ENCODE measurements at regions not wholly inside any gene's neighbourhood (a gene's known extent, or its start where the extent isn't known, plus 50 kb on each side); places are given as distances from the start of the nearest gene placed in this dataset.

- no peaks in the 10 kb centered on the region for H3K36me3 Mint-ChIP-seq
- no peak overlapping the region for H3K4me3 Mint-ChIP-seq
- no peak for DNase-seq (ENCODE audit: low spot score in 2 of 2, unreplicated experiment in 2 of 2)
- no peaks in the 10 kb centered on the region for H3K9me3 Mint-ChIP-seq
- TF ChIP-seq CTCF (IDR thresholded peaks at IDR 0.05; ENCODE audit: unreplicated experiment) = no peak
- no peaks in the 10 kb centered on the region for H3K4me1 Mint-ChIP-seq
- H3K27me3 Mint-ChIP-seq (ENCODE audit: low read depth) = peaks cover 7% of the 10 kb centered on the region
- H3K27ac Mint-ChIP-seq = no peak overlapping the region
These were observed 1084.2 kb upstream of the NCAM2 start for GRCh38 chr21:19914028-19914427.

GRCh38 chr21:19921211-19921610 is 1077.0 kb upstream of the NCAM2 start:
- Mint-ChIP-seq H3K36me3 (no peaks in the 10 kb centered on the region), H3K27me3 (ENCODE audit: low read depth) (peaks cover 5% of the 10 kb centered on the region), H3K4me3 (no peak overlapping the region), H3K4me1 (no peaks in the 10 kb centered on the region), H3K27ac (no peak overlapping the region), H3K9me3 (no peaks in the 10 kb centered on the region)
- TF ChIP-seq CTCF (IDR thresholded peaks at IDR 0.05; ENCODE audit: unreplicated experiment) = no peak
- no peak for DNase-seq (ENCODE audit: low spot score in 2 of 2, unreplicated experiment in 2 of 2)

GRCh38 chr21:19922122-19922521 is 1076.1 kb upstream of the NCAM2 start:
- Mint-ChIP-seq H3K27me3 (ENCODE audit: low read depth) (peaks cover 2% of the 10 kb centered on the region), H3K4me3 (no peak overlapping the region), H3K9me3 (no peaks in the 10 kb centered on the region), H3K36me3 (no peaks in the 10 kb centered on the region), H3K4me1 (no peaks in the 10 kb centered on the region), H3K27ac (no peak overlapping the region)
- DNase-seq (ENCODE audit: low spot score in 2 of 2, unreplicated experiment in 2 of 2) = no peak
- no peak for TF ChIP-seq CTCF (IDR thresholded peaks at IDR 0.05; ENCODE audit: unreplicated experiment)

GRCh38 chr21:19935467-19935866 is 1062.7 kb upstream of the NCAM2 start:
- Mint-ChIP-seq H3K9me3 (no peaks in the 10 kb centered on the region), H3K36me3 (no peaks in the 10 kb centered on the region), H3K4me1 (no peaks in the 10 kb centered on the region), H3K4me3 (no peak overlapping the region), H3K27ac (no peak overlapping the region), H3K27me3 (ENCODE audit: low read depth) (peaks cover 3% of the 10 kb centered on the region)
- TF ChIP-seq CTCF (IDR thresholded peaks at IDR 0.05; ENCODE audit: unreplicated experiment) = no peak
- DNase-seq (ENCODE audit: low spot score in 2 of 2, unreplicated experiment in 2 of 2) = no peak

- DNase-seq (ENCODE audit: low spot score in 2 of 2, unreplicated experiment in 2 of 2) = no peak
- Mint-ChIP-seq H3K4me1 (no peaks in the 10 kb centered on the region), H3K27ac (no peak overlapping the region), H3K9me3 (no peaks in the 10 kb centered on the region), H3K27me3 (ENCODE audit: low read depth) (no peaks in the 10 kb centered on the region), H3K4me3 (no peak overlapping the region), H3K36me3 (no peaks in the 10 kb centered on the region)
- no peak for TF ChIP-seq CTCF (IDR thresholded peaks at IDR 0.05; ENCODE audit: unreplicated experiment)
These were observed 1060.6 kb upstream of the NCAM2 start for GRCh38 chr21:19937619-19938018.

GRCh38 chr21:19941626-19942025 is 1056.6 kb upstream of the NCAM2 start:
- H3K4me1 Mint-ChIP-seq = no peaks in the 10 kb centered on the region
- TF ChIP-seq CTCF (IDR thresholded peaks at IDR 0.05; ENCODE audit: unreplicated experiment) = no peak
- H3K9me3 Mint-ChIP-seq = no peaks in the 10 kb centered on the region
- DNase-seq (ENCODE audit: low spot score in 2 of 2, unreplicated experiment in 2 of 2) = no peak
- no peaks in the 10 kb centered on the region for H3K36me3 Mint-ChIP-seq
- H3K27ac Mint-ChIP-seq = no peak overlapping the region
- no peak overlapping the region for H3K4me3 Mint-ChIP-seq
- H3K27me3 Mint-ChIP-seq (ENCODE audit: low read depth) = no peaks in the 10 kb centered on the region

All from mesothelial cell of epicardium (in vitro differentiated cells).